ENCODE measurements at regions not wholly inside any gene's neighbourhood (a gene's known extent, or its start where the extent isn't known, plus 50 kb on each side); places are given as distances from the start of the nearest gene placed in this dataset.

DNA sequence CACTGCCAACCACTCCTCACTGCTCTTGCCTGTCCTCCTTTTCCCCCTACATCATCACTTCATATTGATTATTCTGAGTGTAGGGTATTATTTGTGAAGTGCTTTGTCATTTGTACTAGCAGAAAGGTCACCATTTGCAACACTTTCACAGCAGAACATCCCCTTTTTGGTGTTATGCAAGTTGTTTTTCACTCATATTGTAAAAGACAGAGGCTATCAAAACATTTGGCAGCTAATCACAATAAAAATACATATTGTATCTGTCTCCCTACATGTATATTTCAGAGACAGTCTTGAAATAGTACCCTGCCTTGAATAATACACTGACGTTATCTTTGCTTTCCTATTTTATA lies 82.3 kb downstream of the ANXA1 start:
- H3K4me2 ChIP-seq (ENCODE audit: low read depth, low read length, poor library complexity, severe bottlenecking): no peak overlapping the region
- no peak for TF ChIP-seq EZH2phosphoT487 (IDR thresholded peaks at IDR 0.05; ENCODE audit: borderline replicate concordance)
- TF ChIP-seq, protein P1, sequence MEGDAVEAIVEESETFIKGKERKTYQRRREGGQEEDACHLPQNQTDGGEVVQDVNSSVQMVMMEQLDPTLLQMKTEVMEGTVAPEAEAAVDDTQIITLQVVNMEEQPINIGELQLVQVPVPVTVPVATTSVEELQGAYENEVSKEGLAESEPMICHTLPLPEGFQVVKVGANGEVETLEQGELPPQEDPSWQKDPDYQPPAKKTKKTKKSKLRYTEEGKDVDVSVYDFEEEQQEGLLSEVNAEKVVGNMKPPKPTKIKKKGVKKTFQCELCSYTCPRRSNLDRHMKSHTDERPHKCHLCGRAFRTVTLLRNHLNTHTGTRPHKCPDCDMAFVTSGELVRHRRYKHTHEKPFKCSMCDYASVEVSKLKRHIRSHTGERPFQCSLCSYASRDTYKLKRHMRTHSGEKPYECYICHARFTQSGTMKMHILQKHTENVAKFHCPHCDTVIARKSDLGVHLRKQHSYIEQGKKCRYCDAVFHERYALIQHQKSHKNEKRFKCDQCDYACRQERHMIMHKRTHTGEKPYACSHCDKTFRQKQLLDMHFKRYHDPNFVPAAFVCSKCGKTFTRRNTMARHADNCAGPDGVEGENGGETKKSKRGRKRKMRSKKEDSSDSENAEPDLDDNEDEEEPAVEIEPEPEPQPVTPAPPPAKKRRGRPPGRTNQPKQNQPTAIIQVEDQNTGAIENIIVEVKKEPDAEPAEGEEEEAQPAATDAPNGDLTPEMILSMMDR (conservative IDR thresholded peaks at IDR 0.05; ENCODE audit: low read length): no peak
- H3K79me2 ChIP-seq (ENCODE audit: insufficient read depth, low read length): no peaks in the 10 kb centered on the region
- no peaks in the 10 kb centered on the region for H3F3A ChIP-seq (ENCODE audit: low read depth)
- H3K4me1 ChIP-seq (ENCODE audit: insufficient read depth, low read length, poor library complexity, severe bottlenecking): no peaks in the 10 kb centered on the region
- H2AFZ ChIP-seq (ENCODE audit: low read length): no peak overlapping the region
- no peaks in the 10 kb centered on the region for H3K9me2 ChIP-seq (replicated peaks; ENCODE audit: low read depth, low read length)
- H3K27me3 ChIP-seq (ENCODE audit: insufficient read depth, low read length, poor library complexity, severe bottlenecking): no peaks in the 10 kb centered on the region
- H3K9me3 ChIP-seq (ENCODE audit: insufficient read depth, low read depth, low read length): no peaks in the 10 kb centered on the region
- no peak overlapping the region for H3K9ac ChIP-seq (ENCODE audit: low read depth, low read length, poor library complexity, severe bottlenecking)
- no peak overlapping the region for H3K4me3 ChIP-seq (ENCODE audit: low read length, poor library complexity, severe bottlenecking)
- H3K36me3 ChIP-seq (ENCODE audit: insufficient read depth, low read length): no peaks in the 10 kb centered on the region
- no peaks in the 10 kb centered on the region for H4K20me1 ChIP-seq (ENCODE audit: insufficient read depth, low read length, poor library complexity, severe bottlenecking)

DNA sequence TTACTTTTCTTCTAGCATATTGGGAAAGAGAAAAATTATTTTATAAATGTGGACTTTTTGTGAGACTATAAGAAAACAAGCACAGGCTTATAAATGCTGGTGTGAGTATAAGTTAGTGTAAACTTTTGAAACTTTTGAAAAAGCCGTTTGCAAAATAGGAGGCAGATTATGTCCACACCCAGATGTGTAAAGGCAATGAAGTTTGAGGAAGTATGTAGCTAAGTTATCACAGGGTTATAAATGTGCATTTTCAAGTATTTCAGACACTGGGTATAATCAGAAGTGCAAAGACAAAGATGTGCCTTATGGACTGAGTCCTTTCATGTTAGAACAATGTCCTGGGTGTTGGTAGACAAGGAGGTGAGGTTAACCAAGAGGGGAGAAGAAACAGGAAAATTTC lies 85.5 kb downstream of the ANXA1 start:
- H3K36me3 ChIP-seq (ENCODE audit: insufficient read depth, low read length): no peaks in the 10 kb centered on the region
- H2AFZ ChIP-seq (ENCODE audit: low read length): no peak overlapping the region
- no peaks in the 10 kb centered on the region for H4K20me1 ChIP-seq (ENCODE audit: insufficient read depth, low read length, poor library complexity, severe bottlenecking)
- no peak overlapping the region for H3K4me2 ChIP-seq (ENCODE audit: low read depth, low read length, poor library complexity, severe bottlenecking)
- H3K4me1 ChIP-seq (ENCODE audit: insufficient read depth, low read length, poor library complexity, severe bottlenecking): no peaks in the 10 kb centered on the region
- no peaks in the 10 kb centered on the region for H3K9me2 ChIP-seq (replicated peaks; ENCODE audit: low read depth, low read length)
- H3K4me3 ChIP-seq (ENCODE audit: low read length, poor library complexity, severe bottlenecking): no peak overlapping the region
- no peak for TF ChIP-seq EZH2phosphoT487 (IDR thresholded peaks at IDR 0.05; ENCODE audit: borderline replicate concordance)
- TF ChIP-seq, protein P1 (conservative IDR thresholded peaks at IDR 0.05; ENCODE audit: low read length): no peak
- H3K9ac ChIP-seq (ENCODE audit: low read depth, low read length, poor library complexity, severe bottlenecking): no peak overlapping the region
- no peaks in the 10 kb centered on the region for H3K79me2 ChIP-seq (ENCODE audit: insufficient read depth, low read length)
- no peaks in the 10 kb centered on the region for H3K9me3 ChIP-seq (ENCODE audit: insufficient read depth, low read depth, low read length)
- H3F3A ChIP-seq (ENCODE audit: low read depth): no peaks in the 10 kb centered on the region
- H3K27me3 ChIP-seq (ENCODE audit: insufficient read depth, low read length, poor library complexity, severe bottlenecking): no peaks in the 10 kb centered on the region

DNA sequence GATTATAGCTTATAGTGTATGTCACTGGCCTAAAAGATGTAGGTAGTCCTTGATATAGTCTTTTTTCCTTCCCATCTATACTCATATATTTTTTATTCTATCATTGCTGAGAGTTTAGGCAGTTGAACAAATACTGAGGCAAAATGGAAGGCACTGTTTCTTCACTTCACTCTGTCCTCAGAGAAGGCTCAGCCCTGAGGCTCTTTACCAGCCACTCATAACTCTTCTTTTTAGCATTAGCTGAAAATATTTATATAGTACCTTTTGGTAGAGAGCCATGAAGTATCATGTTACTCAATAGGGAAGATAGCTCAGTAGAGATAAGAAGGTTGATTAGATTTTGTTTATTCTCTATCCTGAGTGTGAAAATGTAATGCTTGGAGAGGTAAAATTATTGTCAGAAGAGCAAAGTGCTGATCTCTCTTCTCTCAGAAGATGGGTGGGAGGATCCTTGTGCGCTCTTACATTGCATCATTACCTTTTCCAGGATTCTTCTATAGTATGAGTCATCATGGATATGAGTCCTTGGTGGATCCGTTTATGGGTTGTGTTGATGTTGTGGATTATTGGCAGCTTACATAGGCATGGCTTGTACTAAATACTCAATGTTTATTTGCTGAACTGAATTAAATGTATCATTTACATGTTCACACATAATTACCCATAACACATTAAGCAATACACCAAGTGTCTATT lies 88.1 kb downstream of the ANXA1 start:
- H3K9me3 ChIP-seq (ENCODE audit: insufficient read depth, low read depth, low read length): no peaks in the 10 kb centered on the region
- H3K4me1 ChIP-seq (ENCODE audit: insufficient read depth, low read length, poor library complexity, severe bottlenecking): no peaks in the 10 kb centered on the region
- H3F3A ChIP-seq (ENCODE audit: low read depth): no peaks in the 10 kb centered on the region
- no peaks in the 10 kb centered on the region for H3K79me2 ChIP-seq (ENCODE audit: insufficient read depth, low read length)
- H3K4me3 ChIP-seq (ENCODE audit: low read length, poor library complexity, severe bottlenecking): no peak overlapping the region
- no peaks in the 10 kb centered on the region for H3K9me2 ChIP-seq (replicated peaks; ENCODE audit: low read depth, low read length)
- H3K4me2 ChIP-seq (ENCODE audit: low read depth, low read length, poor library complexity, severe bottlenecking): no peak overlapping the region
- H4K20me1 ChIP-seq (ENCODE audit: insufficient read depth, low read length, poor library complexity, severe bottlenecking): no peaks in the 10 kb centered on the region
- H3K27me3 ChIP-seq (ENCODE audit: insufficient read depth, low read length, poor library complexity, severe bottlenecking): no peaks in the 10 kb centered on the region
- no peak overlapping the region for H2AFZ ChIP-seq (ENCODE audit: low read length)
- no peak for TF ChIP-seq EZH2phosphoT487 (IDR thresholded peaks at IDR 0.05; ENCODE audit: borderline replicate concordance)
- TF ChIP-seq, protein P1 (conservative IDR thresholded peaks at IDR 0.05; ENCODE audit: low read length): no peak
- no peak overlapping the region for H3K9ac ChIP-seq (ENCODE audit: low read depth, low read length, poor library complexity, severe bottlenecking)
- H3K36me3 ChIP-seq (ENCODE audit: insufficient read depth, low read length): no peaks in the 10 kb centered on the region

All from Loucy (cell line).